HL-60 (cell line): ENCODE measurements at regions not wholly inside any gene's neighbourhood (a gene's known extent, or its start where the extent isn't known, plus 50 kb on each side); places are given as distances from the start of the nearest gene placed in this dataset.

Experiments
- CTCF ChIP-seq: IDR thresholded peaks from one replicate; pipeline ENCODE4 v1.5.1; 2011; ENCODE audit warnings: low read length, control low read depth, inconsistent platforms; ENCODE audit not compliant: insufficient read depth
- GABPA ChIP-seq: IDR thresholded peaks from 2 replicates; pipeline ENCODE4 v1.6.1; 2012; ENCODE audit warnings: low read depth
- POLR2AphosphoS5 ChIP-seq: IDR thresholded peaks from 2 replicates; pipeline ENCODE4 v1.6.1; 2012; ENCODE audit warnings: low read depth
- REST ChIP-seq: IDR thresholded peaks from 2 replicates; pipeline ENCODE4 v1.6.1; 2012; ENCODE audit warnings: low read depth; ENCODE audit not compliant: insufficient replicate concordance
- SPI1 ChIP-seq: IDR thresholded peaks from 2 replicates; pipeline ENCODE4 v1.6.1; 2012; ENCODE audit warnings: low read depth, mild to moderate bottlenecking, borderline replicate concordance

- TF ChIP-seq CTCF (no peak), POLR2AphosphoS5 (no peak), GABPA (no peak), REST (no peak), SPI1 (no peak)
Measured at GRCh38 chr2:8458503-8459459, 223.1 kb upstream of the ID2 start.
